K562 (cell line): ENCODE measurements at regions not wholly inside any gene's neighbourhood (a gene's known extent, or its start where the extent isn't known, plus 50 kb on each side); places are given as distances from the start of the nearest gene placed in this dataset.

Source experiments
- BCLAF1 ChIP-seq, 2 experiments: fragments of 450-650 bp in 1 of 2; IDR thresholded peaks; 2 replicates each; pipeline ENCODE4 v1.6.1; 2011 to 2017; ENCODE audit warnings: low read depth in 2 of 2, antibody characterized with exemption in 1 of 2, borderline replicate concordance in 1 of 2, low read length in 1 of 2, mild to moderate bottlenecking in 1 of 2, mixed read lengths in 1 of 2; ENCODE audit not compliant: control insufficient read depth in 1 of 2
- ETS1 ChIP-seq: conservative IDR thresholded peaks from 2 replicates; pipeline ENCODE4 v1.6.1; 2011; ENCODE audit warnings: low read depth, mild to moderate bottlenecking, low read length; ENCODE audit not compliant: control insufficient read depth
- EZH2 ChIP-seq: IDR thresholded peaks from 2 replicates; pipeline ENCODE4 v1.6.1; 2012; ENCODE audit warnings: low read depth, mild to moderate bottlenecking, inconsistent platforms, low read length, borderline replicate concordance
- HDAC2 ChIP-seq: fragments of 450-650 bp; IDR thresholded peaks from 2 replicates; pipeline ENCODE4 v1.6.1; 2016; ENCODE audit warnings: mild to moderate bottlenecking
- LARP7 ChIP-seq: fragments of 450-650 bp; IDR thresholded peaks from 2 replicates; pipeline ENCODE4 v1.6.1; 2016
- RBBP5 ChIP-seq: fragments of 200-600 bp; sonication (generic); IDR thresholded peaks from 2 replicates; pipeline ENCODE4 v1.6.1; 2012; ENCODE audit warnings: borderline replicate concordance, mild to moderate bottlenecking, low read length, control low read depth, inconsistent platforms; ENCODE audit not compliant: insufficient read depth, poor library complexity, severe bottlenecking
- SMARCC2 ChIP-seq: fragments of 450-650 bp; IDR thresholded peaks from 2 replicates; pipeline ENCODE4 v1.6.1; 2017; ENCODE audit warnings: antibody characterized with exemption, moderate library complexity, mild to moderate bottlenecking, low read depth
- ZNF766 ChIP-seq: fragments of 200-800 bp; sonication (Bioruptor generic); conservative IDR thresholded peaks from 2 replicates; pipeline ENCODE4 v1.6.1; 2016; ENCODE audit warnings: missing genetic modification characterization, missing compliant biosample characterization

GRCh38 chr17:79258843-79259242, 184.2 kb downstream of the ENGASE start (continued):
- no peak for TF ChIP-seq ETS1
- TF ChIP-seq RBBP5, result no peak
- TF ChIP-seq SMARCC2, result no peak
- TF ChIP-seq LARP7, result no peak
- no peak for TF ChIP-seq EZH2
- TF ChIP-seq ZNF766 (CRISPR knock-in tag), result no peak
- TF ChIP-seq HDAC2, result no peak
- TF ChIP-seq BCLAF1 (IDR thresholded peaks at IDR 0.05; ENCODE audit: borderline replicate concordance in 1 of 2, control insufficient read depth in 1 of 2, low read depth in 2 of 2, low read length in 1 of 2), result no peak
